ENCODE measurements at regions not wholly inside any gene's neighbourhood (a gene's known extent, or its start where the extent isn't known, plus 50 kb on each side); places are given as distances from the start of the nearest gene placed in this dataset.

GRCh38 chr3:118742760-118743159, 291.9 kb downstream of the IGSF11 start:
- TF ChIP-seq CTCF (IDR thresholded peaks at IDR 0.05; ENCODE audit: insufficient read depth, low read depth, low read length), result no peak
- no peak for DNase-seq (ENCODE audit: low read depth)
- H3K4me3 ChIP-seq (ENCODE audit: low read depth, low read length), result no peak overlapping the region

- no peak for DNase-seq (ENCODE audit: low read depth)
- TF ChIP-seq CTCF (IDR thresholded peaks at IDR 0.05; ENCODE audit: insufficient read depth, low read depth, low read length), result no peak
- H3K4me3 ChIP-seq (ENCODE audit: low read depth, low read length), result no peak overlapping the region
Measured at GRCh38 chr3:118744186-118744585, 290.5 kb downstream of the IGSF11 start.

- no peak overlapping the region for H3K4me3 ChIP-seq (ENCODE audit: low read depth, low read length)
- TF ChIP-seq CTCF (IDR thresholded peaks at IDR 0.05; ENCODE audit: insufficient read depth, low read depth, low read length), result no peak
- no peak for DNase-seq (ENCODE audit: low read depth)
Measured at GRCh38 chr3:118754406-118755252, 280.0 kb downstream of the IGSF11 start.

GRCh38 chr3:118755253-118755801, 279.3 kb downstream of the IGSF11 start:
- no peak overlapping the region for H3K4me3 ChIP-seq (ENCODE audit: low read depth, low read length)
- no peak for TF ChIP-seq CTCF (IDR thresholded peaks at IDR 0.05; ENCODE audit: insufficient read depth, low read depth, low read length)
- no peak for DNase-seq (ENCODE audit: low read depth)

GRCh38 chr3:118760585-118761290, 273.9 kb downstream of the IGSF11 start:
- DNase-seq (ENCODE audit: low read depth), result no peak
- no peak overlapping the region for H3K4me3 ChIP-seq (ENCODE audit: low read depth, low read length)
- no peak for TF ChIP-seq CTCF (IDR thresholded peaks at IDR 0.05; ENCODE audit: insufficient read depth, low read depth, low read length)

- DNase-seq (ENCODE audit: low read depth), result no peak
- no peak for TF ChIP-seq CTCF (IDR thresholded peaks at IDR 0.05; ENCODE audit: insufficient read depth, low read depth, low read length)
- H3K4me3 ChIP-seq (ENCODE audit: low read depth, low read length), result no peak overlapping the region
Measured at GRCh38 chr3:118761291-118761606, 273.4 kb downstream of the IGSF11 start.
